OCI-LY3 (cell line): ENCODE measurements at regions not wholly inside any gene's neighbourhood (a gene's known extent, or its start where the extent isn't known, plus 50 kb on each side); places are given as distances from the start of the nearest gene placed in this dataset.
A peak's percentile ranks its signal among the peaks of the same experiment; 100 is the strongest.

Source experiments
- EZH2phosphoT487 ChIP-seq: fragments of 200-600 bp; shearing (Covaris generic); IDR thresholded peaks from 2 replicates; pipeline ENCODE4 v1.6.1; 2018; ENCODE audit warnings: antibody characterized with exemption, mixed run types, low read depth
- TF ChIP-seq, protein P1 (sequence below): fragments of 200-600, 300-600 bp; sonication (generic); IDR thresholded peaks from 2 replicates; pipeline ENCODE4 v1.5.1; 2014; ENCODE audit warnings: antibody characterized with exemption, low read length, low read depth

- no peak for TF ChIP-seq EZH2phosphoT487
- TF ChIP-seq, protein P1, sequence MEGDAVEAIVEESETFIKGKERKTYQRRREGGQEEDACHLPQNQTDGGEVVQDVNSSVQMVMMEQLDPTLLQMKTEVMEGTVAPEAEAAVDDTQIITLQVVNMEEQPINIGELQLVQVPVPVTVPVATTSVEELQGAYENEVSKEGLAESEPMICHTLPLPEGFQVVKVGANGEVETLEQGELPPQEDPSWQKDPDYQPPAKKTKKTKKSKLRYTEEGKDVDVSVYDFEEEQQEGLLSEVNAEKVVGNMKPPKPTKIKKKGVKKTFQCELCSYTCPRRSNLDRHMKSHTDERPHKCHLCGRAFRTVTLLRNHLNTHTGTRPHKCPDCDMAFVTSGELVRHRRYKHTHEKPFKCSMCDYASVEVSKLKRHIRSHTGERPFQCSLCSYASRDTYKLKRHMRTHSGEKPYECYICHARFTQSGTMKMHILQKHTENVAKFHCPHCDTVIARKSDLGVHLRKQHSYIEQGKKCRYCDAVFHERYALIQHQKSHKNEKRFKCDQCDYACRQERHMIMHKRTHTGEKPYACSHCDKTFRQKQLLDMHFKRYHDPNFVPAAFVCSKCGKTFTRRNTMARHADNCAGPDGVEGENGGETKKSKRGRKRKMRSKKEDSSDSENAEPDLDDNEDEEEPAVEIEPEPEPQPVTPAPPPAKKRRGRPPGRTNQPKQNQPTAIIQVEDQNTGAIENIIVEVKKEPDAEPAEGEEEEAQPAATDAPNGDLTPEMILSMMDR: peak; percentile 92
These were observed 304.7 kb upstream of the MSX2 start for GRCh38 chr5:174419540-174420132.
